Pulmonary artery endothelial cell (primary cell): ENCODE measurements at regions not wholly inside any gene's neighbourhood (a gene's known extent, or its start where the extent isn't known, plus 50 kb on each side); places are given as distances from the start of the nearest gene placed in this dataset.

Source experiments
- DNase-seq: peaks from one replicate; pipeline ENCODE4 v3.0.0-alpha.2; 2011; ENCODE audit warnings: low read depth, low spot score

DNA sequence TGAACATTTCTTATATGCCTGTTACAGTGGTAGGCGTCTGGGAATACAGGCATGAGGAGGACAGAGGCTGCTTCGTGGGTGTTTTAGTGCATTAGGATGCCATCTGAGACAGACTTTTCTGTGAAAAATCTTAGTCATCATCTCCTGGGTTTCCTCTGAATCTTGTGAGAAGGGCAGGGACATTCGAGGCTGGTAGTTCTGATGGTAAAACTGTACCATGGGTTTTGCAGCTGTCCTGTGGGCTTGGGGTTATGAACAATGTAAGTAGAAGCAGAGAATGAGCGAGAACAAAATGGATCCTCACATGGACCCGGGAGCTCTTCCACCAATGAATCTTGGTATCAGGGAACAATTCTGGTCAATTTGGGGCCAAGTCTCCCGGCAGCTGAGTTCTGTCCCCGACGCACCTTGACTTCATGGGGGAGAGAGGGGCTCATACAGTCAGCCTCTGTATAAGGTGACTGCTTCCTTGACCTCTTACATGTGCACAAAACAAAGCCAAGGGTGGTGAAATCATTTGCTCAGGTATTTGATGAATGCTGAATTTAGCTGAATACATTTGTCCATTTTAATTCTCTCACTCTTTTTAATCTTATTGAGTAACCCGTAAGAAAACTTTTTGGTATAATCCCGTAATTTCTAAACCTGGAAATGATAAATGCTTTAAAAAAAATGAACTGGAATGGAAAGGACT, 63.6 kb upstream of the ERRFI1 start:
- no peak for DNase-seq

DNA sequence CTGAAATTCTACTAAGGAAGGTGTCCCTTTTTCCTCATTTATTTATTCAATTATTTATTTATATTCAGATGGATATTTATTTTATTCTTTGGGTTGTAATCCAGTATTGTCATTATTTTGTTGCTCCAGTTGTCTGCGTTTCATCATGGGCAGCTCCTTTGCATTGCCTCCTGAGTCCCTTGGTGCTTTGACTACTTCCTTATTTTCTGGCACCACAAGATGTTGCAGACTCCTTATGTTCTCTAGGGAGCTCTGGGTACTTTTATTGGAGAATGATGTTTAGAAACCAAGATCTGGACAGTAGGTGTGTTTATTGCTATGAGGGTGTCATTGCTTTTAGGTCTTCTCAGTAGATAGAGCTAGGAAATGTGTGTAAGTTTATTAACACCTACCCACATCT, 59.9 kb upstream of the ERRFI1 start:
- DNase-seq = no peak

DNA sequence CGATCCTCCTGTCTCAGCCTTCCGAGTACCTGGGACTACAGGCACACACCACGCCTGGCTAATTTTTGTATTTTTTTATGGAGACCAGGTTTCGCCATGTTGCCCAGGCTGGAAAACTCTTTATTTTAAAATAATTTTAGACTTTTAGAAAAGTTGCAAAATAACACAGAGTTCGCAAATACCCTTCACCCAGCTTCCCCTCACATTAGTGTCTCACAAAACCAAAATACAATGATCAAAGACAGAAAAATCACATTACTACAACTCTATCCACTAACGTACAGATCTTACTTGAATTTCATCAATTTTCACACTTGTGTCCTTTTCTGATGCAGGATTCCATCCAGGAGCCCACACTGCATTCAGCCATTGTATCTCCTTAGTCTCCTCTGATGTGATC, 58.8 kb upstream of the ERRFI1 start:
- no peak for DNase-seq

DNA sequence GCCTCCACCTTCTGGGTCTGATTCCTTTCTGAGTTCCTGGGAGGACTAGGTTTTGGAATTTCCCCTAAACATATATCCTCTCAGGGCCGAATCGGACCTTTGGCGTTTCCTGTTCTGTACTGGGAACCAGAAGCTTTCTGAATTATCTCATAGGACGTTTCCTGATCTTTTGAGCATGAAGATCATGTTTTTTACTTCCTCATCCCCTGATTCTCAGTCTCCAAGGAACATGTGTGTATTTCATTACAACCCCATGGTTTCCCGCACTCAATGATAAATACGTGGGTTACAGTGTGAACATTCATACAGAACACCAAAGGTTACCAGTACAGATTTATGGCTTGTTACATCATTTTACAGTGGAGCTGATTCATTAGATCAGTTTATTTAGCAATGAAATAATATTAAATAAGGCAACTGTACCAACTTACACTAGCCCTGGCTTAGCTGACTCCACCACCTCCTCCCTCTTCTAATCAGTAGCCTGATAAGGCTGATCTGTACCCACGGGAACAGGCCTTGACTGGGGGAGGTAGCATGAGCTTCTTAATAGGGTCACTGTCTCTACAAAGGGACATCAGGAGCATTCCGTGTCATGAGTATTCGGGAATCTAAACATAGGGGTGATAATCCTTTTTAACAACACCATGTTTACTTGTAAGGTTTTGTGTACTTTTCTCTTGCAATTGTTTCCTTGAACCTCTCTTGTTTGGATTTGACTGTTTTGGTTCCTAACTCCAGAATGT, 57.8 kb upstream of the ERRFI1 start:
- no peak for DNase-seq

DNA sequence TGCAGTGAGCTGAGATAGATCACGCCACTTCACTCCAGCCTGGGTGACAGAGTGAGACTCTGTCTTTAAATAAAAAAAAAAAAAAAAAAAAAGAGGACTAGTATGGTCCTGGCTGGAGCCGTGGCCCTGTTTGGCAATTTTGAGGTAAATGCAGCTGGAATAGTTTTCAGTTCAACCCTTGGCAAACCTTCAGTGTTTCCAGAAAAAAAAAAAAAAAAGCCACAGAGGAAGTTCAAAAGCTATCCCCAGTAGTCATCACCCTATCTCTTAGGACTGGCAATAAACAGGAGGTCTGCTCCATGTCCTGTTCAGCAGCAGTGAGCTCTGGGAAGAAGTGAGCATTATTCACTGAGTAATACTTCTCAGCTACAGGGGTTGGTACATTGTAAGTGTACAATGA, 56.8 kb upstream of the ERRFI1 start:
- DNase-seq = no peak

DNA sequence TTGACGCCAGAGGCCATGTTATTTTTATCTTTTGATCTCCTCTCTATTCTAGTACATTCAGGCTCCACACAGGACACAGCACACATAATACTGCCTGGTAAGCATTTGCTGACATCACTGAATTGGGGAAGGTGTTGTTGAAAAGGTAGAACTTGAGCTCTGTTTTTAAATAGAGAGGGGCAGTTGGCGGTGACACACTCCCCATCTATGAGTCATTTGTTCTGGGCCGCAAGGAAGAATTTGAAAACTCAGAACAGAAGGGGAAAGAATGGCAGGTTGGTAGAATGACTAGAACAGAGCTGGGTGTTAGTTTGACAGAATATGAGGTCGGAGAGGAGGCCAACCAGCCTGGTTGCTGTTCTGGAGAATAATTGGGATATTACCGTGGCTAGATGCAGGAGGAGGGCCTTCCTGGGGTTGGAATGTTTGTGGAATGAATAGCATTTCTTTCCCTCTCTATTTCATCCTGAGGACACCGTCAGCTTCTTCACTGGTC, 52.1 kb upstream of the ERRFI1 start:
- no peak for DNase-seq

DNA sequence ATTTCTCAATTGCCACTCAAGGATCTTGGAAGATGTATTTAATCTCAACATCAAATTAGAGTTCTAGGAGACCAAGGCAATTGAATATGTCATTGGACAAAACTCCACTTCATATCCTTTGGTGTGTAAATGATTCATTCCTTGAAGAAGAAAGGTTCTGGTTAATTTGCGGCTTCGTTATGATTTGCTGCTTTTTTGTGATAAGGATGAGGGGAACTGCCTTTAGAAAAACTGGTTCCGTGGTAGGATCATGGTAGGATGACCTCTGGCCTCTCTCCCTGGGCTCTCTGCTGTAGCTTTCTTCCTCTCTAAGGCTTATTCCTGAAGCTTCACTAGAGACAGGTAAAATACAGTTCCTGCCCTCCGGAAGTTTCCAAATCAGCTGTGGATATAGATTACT, 51.5 kb upstream of the ERRFI1 start:
- no peak for DNase-seq

DNA sequence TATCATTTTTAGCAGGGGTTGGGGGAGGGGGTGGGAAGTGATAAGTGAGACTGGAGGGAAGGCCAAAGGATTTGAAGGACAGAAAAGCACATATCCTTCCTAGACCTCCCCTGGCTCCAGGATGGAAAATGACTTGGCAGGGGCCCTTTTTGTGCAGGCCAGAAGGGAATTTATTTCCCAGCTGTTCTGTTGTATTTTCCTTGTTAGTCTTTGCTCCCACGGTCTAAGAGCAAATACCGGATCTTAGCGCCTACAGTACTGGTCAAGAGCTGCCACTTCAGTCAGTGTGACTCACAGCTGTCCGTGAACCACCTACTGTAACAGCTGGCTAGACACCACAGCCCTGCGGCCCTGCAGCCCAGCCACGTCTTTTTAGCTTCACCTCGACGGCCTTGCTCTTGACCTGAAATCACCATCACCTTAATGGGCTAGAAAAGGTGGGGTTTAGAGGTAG, 51.0 kb upstream of the ERRFI1 start:
- DNase-seq = peak; percentile 86

DNA sequence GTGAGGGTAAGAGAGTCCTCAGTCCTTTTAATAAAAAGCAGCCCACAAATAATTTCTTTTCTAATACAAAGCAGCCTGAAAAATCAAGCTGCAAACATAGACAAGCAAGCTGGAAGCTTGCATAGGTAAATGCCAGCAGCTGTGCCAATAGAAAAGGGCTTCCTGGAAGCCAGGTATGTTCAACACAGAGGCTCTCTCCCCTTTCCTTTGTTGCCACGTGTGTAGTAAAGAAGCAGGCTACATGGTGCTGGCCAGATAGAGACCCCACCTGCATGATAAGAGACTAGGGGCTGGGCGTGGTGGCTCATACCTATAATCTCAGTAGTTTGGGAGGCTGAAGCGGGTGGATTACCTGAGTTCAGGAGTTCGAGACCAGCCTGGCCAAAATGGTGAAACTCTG, 50.1 kb upstream of the ERRFI1 start:
- DNase-seq = no peak
